Uterus (tissue), 2 donors: ENCODE measurements at regions not wholly inside any gene's neighbourhood (a gene's known extent, or its start where the extent isn't known, plus 50 kb on each side); places are given as distances from the start of the nearest gene placed in this dataset.

Experiments used
- POLR2A ChIP-seq, 2 donors: fragments of 450-650 bp; IDR thresholded peaks; one replicate each; pipeline ENCODE4 v1.6.1; 2016; ENCODE audit warnings: antibody characterized with exemption in 2 of 2, mild to moderate bottlenecking in 1 of 2, moderate library complexity in 1 of 2
- TF ChIP-seq, protein P1 (sequence below), 4 experiments: fragments of 200-600 bp in 2 of 4; fragments of 450-650 bp in 2 of 4; sonication (generic) in 2 of 4; IDR thresholded peaks; one replicate each; pipeline ENCODE4 v1.5.1; 2016 to 2019; ENCODE audit warnings: antibody characterized with exemption in 4 of 4, mild to moderate bottlenecking in 2 of 4, moderate library complexity in 1 of 4

DNA sequence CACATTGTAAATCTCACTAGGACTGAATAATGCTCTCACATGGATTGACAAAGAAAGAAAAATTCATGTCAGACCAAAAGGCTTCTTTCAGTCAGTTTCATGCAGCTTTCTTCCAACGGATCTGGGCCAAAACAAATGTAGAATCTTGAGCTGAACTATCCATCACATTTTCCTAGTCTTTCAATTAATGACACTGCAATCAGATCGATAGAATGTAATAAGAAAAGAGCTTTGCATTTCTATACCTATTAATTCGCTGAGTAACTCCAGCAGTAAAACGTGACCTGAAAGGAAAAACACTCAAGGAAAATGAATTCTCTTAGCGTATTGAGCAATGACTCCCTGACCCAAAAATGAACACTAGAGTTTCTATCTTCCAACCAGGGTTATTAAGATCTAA is 194.8 kb upstream of the BLID start:
- TF ChIP-seq, protein P1, sequence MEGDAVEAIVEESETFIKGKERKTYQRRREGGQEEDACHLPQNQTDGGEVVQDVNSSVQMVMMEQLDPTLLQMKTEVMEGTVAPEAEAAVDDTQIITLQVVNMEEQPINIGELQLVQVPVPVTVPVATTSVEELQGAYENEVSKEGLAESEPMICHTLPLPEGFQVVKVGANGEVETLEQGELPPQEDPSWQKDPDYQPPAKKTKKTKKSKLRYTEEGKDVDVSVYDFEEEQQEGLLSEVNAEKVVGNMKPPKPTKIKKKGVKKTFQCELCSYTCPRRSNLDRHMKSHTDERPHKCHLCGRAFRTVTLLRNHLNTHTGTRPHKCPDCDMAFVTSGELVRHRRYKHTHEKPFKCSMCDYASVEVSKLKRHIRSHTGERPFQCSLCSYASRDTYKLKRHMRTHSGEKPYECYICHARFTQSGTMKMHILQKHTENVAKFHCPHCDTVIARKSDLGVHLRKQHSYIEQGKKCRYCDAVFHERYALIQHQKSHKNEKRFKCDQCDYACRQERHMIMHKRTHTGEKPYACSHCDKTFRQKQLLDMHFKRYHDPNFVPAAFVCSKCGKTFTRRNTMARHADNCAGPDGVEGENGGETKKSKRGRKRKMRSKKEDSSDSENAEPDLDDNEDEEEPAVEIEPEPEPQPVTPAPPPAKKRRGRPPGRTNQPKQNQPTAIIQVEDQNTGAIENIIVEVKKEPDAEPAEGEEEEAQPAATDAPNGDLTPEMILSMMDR (IDR thresholded peaks at IDR 0.05): no peak
- no peak for TF ChIP-seq POLR2A (IDR thresholded peaks at IDR 0.05)
